Panc1 (cell line): ENCODE measurements at regions not wholly inside any gene's neighbourhood (a gene's known extent, or its start where the extent isn't known, plus 50 kb on each side); places are given as distances from the start of the nearest gene placed in this dataset.

Source experiments
- POLR2AphosphoS5 ChIP-seq: IDR thresholded peaks from 2 replicates; pipeline ENCODE4 v1.6.1; 2012; ENCODE audit warnings: mild to moderate bottlenecking, low read depth, low read length, moderate library complexity
- SIN3A ChIP-seq: IDR thresholded peaks from 2 replicates; pipeline ENCODE4 v1.6.1; 2012; ENCODE audit warnings: low read depth, mild to moderate bottlenecking, low read length, moderate library complexity, borderline replicate concordance; ENCODE audit not compliant: insufficient read depth
- TF ChIP-seq, protein P1 (sequence below): fragments of 450-650 bp; IDR thresholded peaks from 2 replicates; pipeline ENCODE4 v1.5.1; 2017; ENCODE audit warnings: mild to moderate bottlenecking
- TF ChIP-seq, protein P2 (sequence below), 2 experiments: IDR thresholded peaks; 2 replicates each; pipeline ENCODE4 v1.6.1; 2011 to 2012; ENCODE audit warnings: low read depth in 2 of 2, control low read depth in 1 of 2, low read length in 1 of 2, mild to moderate bottlenecking in 1 of 2, moderate library complexity in 1 of 2; ENCODE audit not compliant: insufficient read depth in 1 of 2

DNA sequence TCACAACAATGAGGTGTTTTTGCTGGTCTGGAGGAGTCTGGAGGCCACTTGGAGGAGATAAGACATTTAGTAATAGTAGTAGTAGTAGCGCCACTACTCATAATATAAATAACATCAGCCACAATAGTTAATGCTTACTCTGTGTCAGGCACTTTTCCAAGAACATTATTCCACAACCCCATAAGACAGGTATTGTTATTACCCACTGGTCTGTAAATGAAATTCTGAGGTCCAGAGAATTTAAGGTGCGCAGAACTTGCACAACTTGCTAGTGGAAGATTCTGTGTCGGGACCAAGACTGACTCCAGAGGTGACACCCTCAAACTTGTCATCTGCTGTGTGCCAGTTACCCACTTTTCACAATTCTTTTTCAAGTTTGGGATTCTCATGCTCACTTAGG, 106.5 kb downstream of the MRM1 start:
- no peak for TF ChIP-seq SIN3A
- TF ChIP-seq, protein P1, sequence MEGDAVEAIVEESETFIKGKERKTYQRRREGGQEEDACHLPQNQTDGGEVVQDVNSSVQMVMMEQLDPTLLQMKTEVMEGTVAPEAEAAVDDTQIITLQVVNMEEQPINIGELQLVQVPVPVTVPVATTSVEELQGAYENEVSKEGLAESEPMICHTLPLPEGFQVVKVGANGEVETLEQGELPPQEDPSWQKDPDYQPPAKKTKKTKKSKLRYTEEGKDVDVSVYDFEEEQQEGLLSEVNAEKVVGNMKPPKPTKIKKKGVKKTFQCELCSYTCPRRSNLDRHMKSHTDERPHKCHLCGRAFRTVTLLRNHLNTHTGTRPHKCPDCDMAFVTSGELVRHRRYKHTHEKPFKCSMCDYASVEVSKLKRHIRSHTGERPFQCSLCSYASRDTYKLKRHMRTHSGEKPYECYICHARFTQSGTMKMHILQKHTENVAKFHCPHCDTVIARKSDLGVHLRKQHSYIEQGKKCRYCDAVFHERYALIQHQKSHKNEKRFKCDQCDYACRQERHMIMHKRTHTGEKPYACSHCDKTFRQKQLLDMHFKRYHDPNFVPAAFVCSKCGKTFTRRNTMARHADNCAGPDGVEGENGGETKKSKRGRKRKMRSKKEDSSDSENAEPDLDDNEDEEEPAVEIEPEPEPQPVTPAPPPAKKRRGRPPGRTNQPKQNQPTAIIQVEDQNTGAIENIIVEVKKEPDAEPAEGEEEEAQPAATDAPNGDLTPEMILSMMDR = no peak
- no peak for TF ChIP-seq POLR2AphosphoS5
- TF ChIP-seq, protein P2, sequence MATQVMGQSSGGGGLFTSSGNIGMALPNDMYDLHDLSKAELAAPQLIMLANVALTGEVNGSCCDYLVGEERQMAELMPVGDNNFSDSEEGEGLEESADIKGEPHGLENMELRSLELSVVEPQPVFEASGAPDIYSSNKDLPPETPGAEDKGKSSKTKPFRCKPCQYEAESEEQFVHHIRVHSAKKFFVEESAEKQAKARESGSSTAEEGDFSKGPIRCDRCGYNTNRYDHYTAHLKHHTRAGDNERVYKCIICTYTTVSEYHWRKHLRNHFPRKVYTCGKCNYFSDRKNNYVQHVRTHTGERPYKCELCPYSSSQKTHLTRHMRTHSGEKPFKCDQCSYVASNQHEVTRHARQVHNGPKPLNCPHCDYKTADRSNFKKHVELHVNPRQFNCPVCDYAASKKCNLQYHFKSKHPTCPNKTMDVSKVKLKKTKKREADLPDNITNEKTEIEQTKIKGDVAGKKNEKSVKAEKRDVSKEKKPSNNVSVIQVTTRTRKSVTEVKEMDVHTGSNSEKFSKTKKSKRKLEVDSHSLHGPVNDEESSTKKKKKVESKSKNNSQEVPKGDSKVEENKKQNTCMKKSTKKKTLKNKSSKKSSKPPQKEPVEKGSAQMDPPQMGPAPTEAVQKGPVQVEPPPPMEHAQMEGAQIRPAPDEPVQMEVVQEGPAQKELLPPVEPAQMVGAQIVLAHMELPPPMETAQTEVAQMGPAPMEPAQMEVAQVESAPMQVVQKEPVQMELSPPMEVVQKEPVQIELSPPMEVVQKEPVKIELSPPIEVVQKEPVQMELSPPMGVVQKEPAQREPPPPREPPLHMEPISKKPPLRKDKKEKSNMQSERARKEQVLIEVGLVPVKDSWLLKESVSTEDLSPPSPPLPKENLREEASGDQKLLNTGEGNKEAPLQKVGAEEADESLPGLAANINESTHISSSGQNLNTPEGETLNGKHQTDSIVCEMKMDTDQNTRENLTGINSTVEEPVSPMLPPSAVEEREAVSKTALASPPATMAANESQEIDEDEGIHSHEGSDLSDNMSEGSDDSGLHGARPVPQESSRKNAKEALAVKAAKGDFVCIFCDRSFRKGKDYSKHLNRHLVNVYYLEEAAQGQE (IDR thresholded peaks at IDR 0.05; ENCODE audit: insufficient read depth in 1 of 2, low read depth in 2 of 2, low read length in 1 of 2) = no peak
